Liver (tissue), 3 donors: ENCODE measurements at regions not wholly inside any gene's neighbourhood (a gene's known extent, or its start where the extent isn't known, plus 50 kb on each side); places are given as distances from the start of the nearest gene placed in this dataset.

Experiments used
- GABPA ChIP-seq, 2 donors: IDR thresholded peaks in 1 of 2; conservative IDR thresholded peaks in 1 of 2; 2 replicates each; pipeline ENCODE4 v1.6.1; 2016; ENCODE audit warnings: antibody characterized with exemption in 2 of 2, mild to moderate bottlenecking in 1 of 2, moderate library complexity in 1 of 2
- NR2F2 ChIP-seq: IDR thresholded peaks from 2 replicates; pipeline ENCODE4 v1.6.1; 2016; ENCODE audit warnings: antibody characterized with exemption
- REST ChIP-seq: IDR thresholded peaks from 2 replicates; pipeline ENCODE4 v1.6.1; 2016; ENCODE audit warnings: antibody characterized with exemption, mild to moderate bottlenecking
- TAF1 ChIP-seq: conservative IDR thresholded peaks from 2 replicates; pipeline ENCODE4 v1.6.1; 2016; ENCODE audit warnings: antibody characterized with exemption, mild to moderate bottlenecking
- TF ChIP-seq, protein P1 (sequence below): fragments of 150-350 bp; IDR thresholded peaks from 2 replicates; pipeline ENCODE4 v1.5.1; 2017; ENCODE audit warnings: improper control_type of control experiment, low read depth, low read length; ENCODE audit not compliant: missing input control
- donor health status: healthy.
- donor health status: healthy.

DNA sequence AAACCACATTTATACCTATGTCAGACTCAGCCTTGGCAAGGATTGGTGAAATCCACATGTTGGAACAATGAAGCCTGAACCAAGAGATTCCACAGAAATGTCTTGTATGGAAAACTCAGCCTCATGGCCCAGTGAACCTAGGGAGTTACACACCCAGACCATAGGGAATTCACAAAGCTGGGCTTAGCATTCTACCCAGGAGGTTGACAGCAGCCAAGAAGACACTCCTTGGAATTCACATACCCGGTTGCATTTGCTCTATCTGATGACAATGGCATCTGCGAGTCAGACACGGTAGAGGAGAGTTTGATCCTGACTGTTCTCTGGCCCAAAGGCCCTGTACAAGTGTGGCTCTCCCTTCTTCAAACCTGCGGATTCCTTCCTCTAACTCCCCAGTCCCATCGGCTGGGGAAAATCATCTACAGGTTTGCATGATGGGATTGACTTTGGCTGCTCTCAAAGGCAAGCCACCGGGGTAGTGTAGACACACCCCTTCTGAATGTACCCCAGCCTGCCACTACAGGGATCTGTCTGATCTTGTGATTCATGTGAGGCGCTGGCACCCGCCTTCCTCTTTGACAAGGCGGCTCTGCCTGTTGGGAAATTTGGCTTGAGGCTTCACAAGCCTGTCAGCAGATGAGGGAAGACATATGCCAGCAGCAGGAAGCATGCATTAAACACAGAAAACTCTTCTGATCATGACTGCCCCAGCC is 297.3 kb upstream of the KAZN start:
- TF ChIP-seq, protein P1, sequence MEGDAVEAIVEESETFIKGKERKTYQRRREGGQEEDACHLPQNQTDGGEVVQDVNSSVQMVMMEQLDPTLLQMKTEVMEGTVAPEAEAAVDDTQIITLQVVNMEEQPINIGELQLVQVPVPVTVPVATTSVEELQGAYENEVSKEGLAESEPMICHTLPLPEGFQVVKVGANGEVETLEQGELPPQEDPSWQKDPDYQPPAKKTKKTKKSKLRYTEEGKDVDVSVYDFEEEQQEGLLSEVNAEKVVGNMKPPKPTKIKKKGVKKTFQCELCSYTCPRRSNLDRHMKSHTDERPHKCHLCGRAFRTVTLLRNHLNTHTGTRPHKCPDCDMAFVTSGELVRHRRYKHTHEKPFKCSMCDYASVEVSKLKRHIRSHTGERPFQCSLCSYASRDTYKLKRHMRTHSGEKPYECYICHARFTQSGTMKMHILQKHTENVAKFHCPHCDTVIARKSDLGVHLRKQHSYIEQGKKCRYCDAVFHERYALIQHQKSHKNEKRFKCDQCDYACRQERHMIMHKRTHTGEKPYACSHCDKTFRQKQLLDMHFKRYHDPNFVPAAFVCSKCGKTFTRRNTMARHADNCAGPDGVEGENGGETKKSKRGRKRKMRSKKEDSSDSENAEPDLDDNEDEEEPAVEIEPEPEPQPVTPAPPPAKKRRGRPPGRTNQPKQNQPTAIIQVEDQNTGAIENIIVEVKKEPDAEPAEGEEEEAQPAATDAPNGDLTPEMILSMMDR = no peak
- TF ChIP-seq TAF1 (no peak), GABPA (IDR thresholded peaks at IDR 0.05 in 1 of 2, conservative IDR thresholded peaks at IDR 0.05 in 1 of 2) (no peak), REST (no peak), NR2F2 (no peak)
